Lung (tissue), 11 donors: ENCODE measurements at regions not wholly inside any gene's neighbourhood (a gene's known extent, or its start where the extent isn't known, plus 50 kb on each side); places are given as distances from the start of the nearest gene placed in this dataset.

Source experiments
- ATAC-seq: fragments of 200-7000 bp; cut with Tn5 transposase; one replicate; pipeline ENCODE4 v1.9.1; 2020; ENCODE audit warnings: moderate number of reproducible peaks; ENCODE audit not compliant: insufficient read depth, low FRiP score
- DNase-seq, 3 donors: peaks; one replicate each; pipeline ENCODE4 v3.0.0-alpha.2; 2013 to 2017
- H3K27ac ChIP-seq, 2 donors: one replicate each; pipeline ENCODE4 v1.5.1; 2013; ENCODE audit warnings: mild to moderate bottlenecking in 2 of 2, moderate library complexity in 2 of 2, control low read depth in 1 of 2, inconsistent platforms in 1 of 2, low read depth in 1 of 2, low read length in 1 of 2
- H3K27me3 ChIP-seq, 3 donors: one replicate each; pipeline ENCODE4 v1.5.1; 2013; ENCODE audit warnings: low read length in 2 of 3; ENCODE audit not compliant: control insufficient read depth in 3 of 3, insufficient read depth in 3 of 3
- H3K36me3 ChIP-seq, 4 donors: one replicate each; pipeline ENCODE4 v1.5.1; 2013; ENCODE audit warnings: low read length in 4 of 4, mild to moderate bottlenecking in 1 of 4, moderate library complexity in 1 of 4; ENCODE audit not compliant: control insufficient read depth in 4 of 4, insufficient read depth in 4 of 4
- H3K4me1 ChIP-seq, 5 donors: one replicate each; pipeline ENCODE4 v1.5.1; 2013; ENCODE audit warnings: low read length in 5 of 5, mild to moderate bottlenecking in 2 of 5, moderate library complexity in 1 of 5; ENCODE audit not compliant: control insufficient read depth in 5 of 5, insufficient read depth in 5 of 5
- H3K4me3 ChIP-seq: one replicate; pipeline ENCODE4 v1.5.1; 2013; ENCODE audit warnings: mild to moderate bottlenecking, control low read depth, moderate library complexity
- H3K9ac ChIP-seq, 2 donors: one replicate each; pipeline ENCODE4 v1.5.1; 2013; ENCODE audit warnings: low read length in 2 of 2, control low read depth in 1 of 2; ENCODE audit not compliant: insufficient read depth in 1 of 2
- H3K9me3 ChIP-seq, 4 donors: one replicate each; pipeline ENCODE4 v1.5.1; 2013; ENCODE audit warnings: low read length in 3 of 4, mild to moderate bottlenecking in 1 of 4, moderate library complexity in 1 of 4; ENCODE audit not compliant: control insufficient read depth in 4 of 4, insufficient read depth in 3 of 4
- WGBS, 2 donors: extraction: QIAGEN DNeasy Blood & Tissue Kit; methylation state at CpG; one replicate each; pipeline ENCODE4 v1.1.7; 2013; 5-methylcytosine and 5-hydroxymethylcytosine counted together
- TF ChIP-seq, protein P1 (sequence below): IDR thresholded peaks from 2 replicates; pipeline ENCODE4 v1.5.1; 2012; ENCODE audit warnings: mild to moderate bottlenecking; ENCODE audit errors: control extremely low read depth, extremely low read depth
- donor health status: control.
- donor health status: control.
- donor health status: Bipolar disorder and iron deficiency.
- donor health status: healthy.
- donor health status: DM: yes; HTN: yes; CAD: no.

DNA sequence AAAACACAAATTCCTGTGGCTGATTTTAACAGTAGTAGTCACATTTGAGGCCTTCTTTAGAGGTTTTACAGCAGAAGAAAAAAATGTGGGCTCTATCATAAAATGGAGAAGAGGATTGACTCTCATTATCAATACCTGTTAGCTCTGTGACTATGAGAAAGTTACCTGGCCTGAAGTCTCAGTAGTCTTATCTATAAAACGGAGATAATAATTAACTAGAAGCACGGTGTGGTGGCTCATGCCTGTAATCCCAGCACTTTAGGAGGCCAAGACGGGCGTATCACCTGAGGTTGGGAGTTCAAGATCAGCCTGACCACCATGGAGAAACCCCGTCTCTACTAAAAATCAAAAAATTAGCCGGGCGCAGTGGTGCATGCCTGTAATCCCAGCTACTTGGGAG lies 90.4 kb upstream of the PLPPR4 start:
- WGBS, 2 donors: 92 to 95% methylated on average over 7 of the region's 7 CpGs
- TF ChIP-seq, protein P1, sequence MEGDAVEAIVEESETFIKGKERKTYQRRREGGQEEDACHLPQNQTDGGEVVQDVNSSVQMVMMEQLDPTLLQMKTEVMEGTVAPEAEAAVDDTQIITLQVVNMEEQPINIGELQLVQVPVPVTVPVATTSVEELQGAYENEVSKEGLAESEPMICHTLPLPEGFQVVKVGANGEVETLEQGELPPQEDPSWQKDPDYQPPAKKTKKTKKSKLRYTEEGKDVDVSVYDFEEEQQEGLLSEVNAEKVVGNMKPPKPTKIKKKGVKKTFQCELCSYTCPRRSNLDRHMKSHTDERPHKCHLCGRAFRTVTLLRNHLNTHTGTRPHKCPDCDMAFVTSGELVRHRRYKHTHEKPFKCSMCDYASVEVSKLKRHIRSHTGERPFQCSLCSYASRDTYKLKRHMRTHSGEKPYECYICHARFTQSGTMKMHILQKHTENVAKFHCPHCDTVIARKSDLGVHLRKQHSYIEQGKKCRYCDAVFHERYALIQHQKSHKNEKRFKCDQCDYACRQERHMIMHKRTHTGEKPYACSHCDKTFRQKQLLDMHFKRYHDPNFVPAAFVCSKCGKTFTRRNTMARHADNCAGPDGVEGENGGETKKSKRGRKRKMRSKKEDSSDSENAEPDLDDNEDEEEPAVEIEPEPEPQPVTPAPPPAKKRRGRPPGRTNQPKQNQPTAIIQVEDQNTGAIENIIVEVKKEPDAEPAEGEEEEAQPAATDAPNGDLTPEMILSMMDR: no peak

DNA sequence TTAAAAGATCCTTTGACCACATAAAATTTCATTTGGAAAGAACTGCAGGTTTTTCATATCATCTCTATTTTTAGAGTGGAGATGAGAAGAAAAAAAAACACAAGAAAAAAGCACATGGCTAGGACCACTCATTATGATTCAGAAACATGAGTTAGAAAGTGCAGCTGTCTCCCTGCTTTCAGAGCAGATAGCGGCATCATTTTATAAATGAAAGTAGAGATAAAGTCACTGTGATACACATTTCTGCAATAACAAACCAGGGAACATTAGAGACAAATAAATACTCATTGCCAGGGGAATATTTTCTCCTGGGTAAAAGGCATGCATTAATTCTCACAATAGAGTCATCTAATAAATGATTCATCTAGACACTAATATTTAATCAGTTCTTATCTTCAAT lies 87.5 kb upstream of the PLPPR4 start:
- Histone ChIP-seq H3K27me3 (no peaks in the 10 kb centered on the region), H3K4me1 (peaks cover 0 to 13% (median 0%) of the 10 kb centered on the region in 5 donors), H3K9ac (no peak overlapping the region), H3K9me3 (no peaks in the 10 kb centered on the region), H3K36me3 (no peaks in the 10 kb centered on the region), H3K27ac (no peak overlapping the region), H3K4me3 (no peak overlapping the region)
- ATAC-seq: no peak
- WGBS, 2 donors: 72 to 83% methylated on average over 1 of the region's 1 CpG
- DNase-seq: peak in 1 of 3 donors; percentile 8
- TF ChIP-seq, protein P1: no peak

More for the DNA sequence above, 90.4 kb upstream of the PLPPR4 start:
- no peak overlapping the region for H3K27ac ChIP-seq
- DNase-seq: no peak
- no peaks in the 10 kb centered on the region for H3K27me3 ChIP-seq
- H3K9me3 ChIP-seq: no peaks in the 10 kb centered on the region
- no peaks in the 10 kb centered on the region for H3K36me3 ChIP-seq
- no peak overlapping the region for H3K9ac ChIP-seq
- ATAC-seq: no peak
- peaks cover 0 to 5% (median 0%) of the 10 kb centered on the region in 5 donors for H3K4me1 ChIP-seq
- no peak overlapping the region for H3K4me3 ChIP-seq

DNA sequence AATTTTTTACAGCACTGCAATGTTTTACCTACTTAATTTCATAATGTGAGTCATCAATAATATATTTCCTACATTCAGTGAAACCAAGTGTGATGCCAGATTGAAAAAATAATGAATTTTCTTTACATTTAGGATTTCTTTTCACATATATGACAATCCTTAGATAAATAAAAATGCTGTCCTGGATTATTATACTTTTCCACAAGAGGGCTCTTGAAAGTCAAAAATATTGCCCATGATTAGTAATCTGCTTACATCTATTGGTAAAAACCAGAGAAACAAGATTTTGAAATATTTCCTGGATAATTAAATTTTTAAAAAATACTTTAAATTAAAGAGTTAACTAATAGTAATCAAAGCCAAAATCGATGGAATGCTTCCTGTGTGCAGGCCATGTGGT lies 86.8 kb upstream of the PLPPR4 start:
- TF ChIP-seq, protein P1: no peak
- Histone ChIP-seq H3K9me3 (no peaks in the 10 kb centered on the region), H3K27me3 (no peaks in the 10 kb centered on the region), H3K9ac (no peak overlapping the region), H3K4me3 (no peak overlapping the region), H3K27ac (no peak overlapping the region), H3K4me1 (peaks cover 0 to 13% (median 0%) of the 10 kb centered on the region in 5 donors), H3K36me3 (no peaks in the 10 kb centered on the region)
- WGBS, 2 donors: 47 to 61% methylated on average over 1 of the region's 1 CpG
- ATAC-seq (no peak), DNase-seq (peak in 2 of 3 donors; percentile 25 to 32)

GRCh38 chr1:99180343-99180808 lies 83.9 kb upstream of the PLPPR4 start:
- peaks cover 0 to 13% (median 0%) of the 10 kb centered on the region in 5 donors for H3K4me1 ChIP-seq
- TF ChIP-seq, protein P1: peak; percentile 66
- peak; percentile 82 to 92 (median 92) for DNase-seq
- H3K27me3 ChIP-seq: no peaks in the 10 kb centered on the region
- peak; percentile 79 for ATAC-seq
- H3K36me3 ChIP-seq: no peaks in the 10 kb centered on the region
- no peaks in the 10 kb centered on the region for H3K9me3 ChIP-seq
- H3K9ac ChIP-seq: no peak overlapping the region
- H3K27ac ChIP-seq: no peak overlapping the region
- H3K4me3 ChIP-seq: no peak overlapping the region
- WGBS, 2 donors: 18 to 24% methylated on average over 3 of the region's 3 CpGs
